NB4 (cell line): ENCODE measurements at regions not wholly inside any gene's neighbourhood (a gene's known extent, or its start where the extent isn't known, plus 50 kb on each side); places are given as distances from the start of the nearest gene placed in this dataset.

Experiments
- POLR2A ChIP-seq: IDR thresholded peaks from 2 replicates; pipeline ENCODE4 v1.6.1; 2011; ENCODE audit warnings: mild to moderate bottlenecking; ENCODE audit not compliant: insufficient read length; ENCODE audit errors: extremely low read depth
- TF ChIP-seq, protein P1 (sequence below): IDR thresholded peaks from one replicate; pipeline ENCODE4 v1.5.1; 2012; ENCODE audit warnings: low read depth, low read length

DNA sequence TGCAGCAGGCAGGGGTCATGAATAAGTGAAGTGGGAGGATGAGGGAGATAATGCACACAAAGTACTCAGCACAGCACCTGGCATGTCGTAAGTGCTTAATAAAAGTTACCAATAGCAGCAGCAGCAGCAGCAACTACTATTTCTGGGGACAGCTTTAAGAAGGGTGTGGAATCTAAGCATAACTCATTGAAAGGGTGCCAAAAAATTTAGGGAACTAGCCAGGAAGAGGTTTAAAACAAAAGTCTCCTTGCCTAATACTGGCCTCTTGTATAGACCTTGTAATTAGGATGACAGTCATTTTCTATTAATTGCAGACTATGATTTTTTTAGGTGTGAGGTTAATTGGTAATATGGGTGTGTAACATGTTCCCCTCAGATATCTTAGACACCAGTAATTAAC, 179.9 kb downstream of the PTPN11 start:
- TF ChIP-seq POLR2A = no peak
- TF ChIP-seq, protein P1, sequence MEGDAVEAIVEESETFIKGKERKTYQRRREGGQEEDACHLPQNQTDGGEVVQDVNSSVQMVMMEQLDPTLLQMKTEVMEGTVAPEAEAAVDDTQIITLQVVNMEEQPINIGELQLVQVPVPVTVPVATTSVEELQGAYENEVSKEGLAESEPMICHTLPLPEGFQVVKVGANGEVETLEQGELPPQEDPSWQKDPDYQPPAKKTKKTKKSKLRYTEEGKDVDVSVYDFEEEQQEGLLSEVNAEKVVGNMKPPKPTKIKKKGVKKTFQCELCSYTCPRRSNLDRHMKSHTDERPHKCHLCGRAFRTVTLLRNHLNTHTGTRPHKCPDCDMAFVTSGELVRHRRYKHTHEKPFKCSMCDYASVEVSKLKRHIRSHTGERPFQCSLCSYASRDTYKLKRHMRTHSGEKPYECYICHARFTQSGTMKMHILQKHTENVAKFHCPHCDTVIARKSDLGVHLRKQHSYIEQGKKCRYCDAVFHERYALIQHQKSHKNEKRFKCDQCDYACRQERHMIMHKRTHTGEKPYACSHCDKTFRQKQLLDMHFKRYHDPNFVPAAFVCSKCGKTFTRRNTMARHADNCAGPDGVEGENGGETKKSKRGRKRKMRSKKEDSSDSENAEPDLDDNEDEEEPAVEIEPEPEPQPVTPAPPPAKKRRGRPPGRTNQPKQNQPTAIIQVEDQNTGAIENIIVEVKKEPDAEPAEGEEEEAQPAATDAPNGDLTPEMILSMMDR = no peak
